ENCODE measurements at regions not wholly inside any gene's neighbourhood (a gene's known extent, or its start where the extent isn't known, plus 50 kb on each side); places are given as distances from the start of the nearest gene placed in this dataset.
A peak's percentile ranks its signal among the peaks of the same experiment; 100 is the strongest.

- no peak for DNase-seq (ENCODE audit: low read depth)
These were observed 371.2 kb upstream of the THBS1 start for GRCh38 chr15:39209548-39210211.

- no peak for DNase-seq (ENCODE audit: low read depth)
These were observed 369.5 kb upstream of the THBS1 start for GRCh38 chr15:39211108-39211979.

GRCh38 chr15:39213385-39213840 lies 367.5 kb upstream of the THBS1 start:
- no peak for DNase-seq (ENCODE audit: low read depth)

GRCh38 chr15:39215015-39215414 lies 365.9 kb upstream of the THBS1 start:
- DNase-seq (ENCODE audit: low read depth): peak; percentile 24

GRCh38 chr15:39216816-39217215 lies 364.1 kb upstream of the THBS1 start:
- DNase-seq (ENCODE audit: low read depth): no peak

- no peak for DNase-seq (ENCODE audit: low read depth)
These were observed 361.3 kb upstream of the THBS1 start for GRCh38 chr15:39219608-39220007.

GRCh38 chr15:39226169-39226937 lies 354.5 kb upstream of the THBS1 start:
- DNase-seq (ENCODE audit: low read depth): no peak

GRCh38 chr15:39227001-39227400 lies 353.9 kb upstream of the THBS1 start:
- DNase-seq (ENCODE audit: low read depth): no peak

GRCh38 chr15:39228889-39229288 lies 352.0 kb upstream of the THBS1 start:
- no peak for DNase-seq (ENCODE audit: low read depth)

- peak; percentile 48 for DNase-seq (ENCODE audit: low read depth)
These were observed 350.5 kb upstream of the THBS1 start for GRCh38 chr15:39230205-39230907.

- DNase-seq (ENCODE audit: low read depth): no peak
These were observed 350.0 kb upstream of the THBS1 start for GRCh38 chr15:39230908-39231285.

GRCh38 chr15:39232512-39232911 lies 348.4 kb upstream of the THBS1 start:
- peak; percentile 73 for DNase-seq (ENCODE audit: low read depth)

GRCh38 chr15:39235084-39235795 lies 345.6 kb upstream of the THBS1 start:
- no peak for DNase-seq (ENCODE audit: low read depth)

- DNase-seq (ENCODE audit: low read depth): no peak
These were observed 344.5 kb upstream of the THBS1 start for GRCh38 chr15:39236375-39236774.

GRCh38 chr15:39238443-39238842 lies 342.4 kb upstream of the THBS1 start:
- no peak for DNase-seq (ENCODE audit: low read depth)

GRCh38 chr15:39239562-39239961 lies 341.3 kb upstream of the THBS1 start:
- DNase-seq (ENCODE audit: low read depth): no peak

- peak; percentile 73 for DNase-seq (ENCODE audit: low read depth)
These were observed 338.5 kb upstream of the THBS1 start for GRCh38 chr15:39242345-39242744.

GRCh38 chr15:39243396-39243795 lies 337.5 kb upstream of the THBS1 start:
- no peak for DNase-seq (ENCODE audit: low read depth)

- peak; percentile 22 for DNase-seq (ENCODE audit: low read depth)
These were observed 336.1 kb upstream of the THBS1 start for GRCh38 chr15:39244776-39245175.

- DNase-seq (ENCODE audit: low read depth): no peak
These were observed 334.4 kb upstream of the THBS1 start for GRCh38 chr15:39246523-39246922.

- peak; percentile 73 for DNase-seq (ENCODE audit: low read depth)
These were observed 333.3 kb upstream of the THBS1 start for GRCh38 chr15:39247574-39247973.

Measured in fibroblast of gingiva (primary cell).